K562 (cell line): ENCODE measurements at regions not wholly inside any gene's neighbourhood (a gene's known extent, or its start where the extent isn't known, plus 50 kb on each side); places are given as distances from the start of the nearest gene placed in this dataset.

Experiments
- ATAC-seq: fragments of 200-7000 bp; cut with Tn5 transposase; 3 replicates; pipeline ENCODE4 v1.9.1; 2020; ENCODE audit warnings: moderate library complexity
- BruUV-seq: library from RNA; stranded (reverse); fragments of 400-500 nt; replicated peaks from 2 replicates; lab custom pipeline; 2021; lab: Mats Ljungman, UMichigan
- CTCF ChIA-PET: fragments of 300-600 bp; formaldehyde crosslinking; extraction: SDS; loops from one replicate; lab custom pipeline; 2021; ENCODE audit warnings: low intra/inter-chr PET ratio; lab: Yijun Ruan, JAX
- POLR2A ChIA-PET: fragments of 300-600, 350-650 bp; sonication (Branson Sonifier 250); formaldehyde crosslinking; extraction: SDS; loops from one replicate; lab custom pipeline; 2021; ENCODE audit warnings: antibody characterized with exemption, inconsistent platforms; lab: Yijun Ruan, JAX
- DNase-seq, 4 experiments: peaks; one replicate each; pipeline versions ENCODE4 v3.0.0 to v3.0.0-alpha.2; 2011 to 2018; ENCODE audit warnings: low spot score in 3 of 4, mixed read lengths in 3 of 4; ENCODE audit errors: extremely low read depth in 1 of 4
- FAIRE-seq: peaks from 2 replicates; lab custom pipeline; 2011; peaks lifted over from hg19 to GRCh38; lab: Jason Lieb, UNC
- H2AFZ ChIP-seq: 2 replicates; pipeline ENCODE4 v1.6.0; 2011; ENCODE audit warnings: low read depth, low read length, control low read depth, inconsistent platforms
- H3K27ac ChIP-seq: fragments of 200-600 bp; 3 replicates; pipeline ENCODE4 v1.8.0; 2011; ENCODE audit warnings: low read depth, mild to moderate bottlenecking, control low read depth, inconsistent platforms, low read length, moderate library complexity, mixed read lengths; ENCODE audit errors: extremely low read depth
- H3K27me3 ChIP-seq, 2 experiments: fragments of 300-600 bp in 1 of 2; 2 replicates in 1 of 2; 3 replicates in 1 of 2; pipeline versions ENCODE4 v1.6.0 to v1.8.0; 2011; ENCODE audit warnings: inconsistent platforms in 2 of 2, low read length in 2 of 2, mild to moderate bottlenecking in 1 of 2, mixed read lengths in 1 of 2, moderate library complexity in 1 of 2; ENCODE audit not compliant: control insufficient read depth in 2 of 2, insufficient read depth in 2 of 2
- H3K36me3 ChIP-seq: fragments of 300-600 bp; 3 replicates; pipeline ENCODE4 v1.8.0; 2011; ENCODE audit warnings: mild to moderate bottlenecking, low read length, inconsistent platforms; ENCODE audit not compliant: control insufficient read depth, insufficient read depth
- H3K4me1 ChIP-seq, 2 experiments: fragments of 200-600 bp in 1 of 2; replicated peaks in 1 of 2; 2 replicates in 1 of 2; 3 replicates in 1 of 2; pipeline versions ENCODE4 v1.5.1 to v1.8.0; 2011; ENCODE audit warnings: inconsistent platforms in 2 of 2, low read length in 2 of 2, mild to moderate bottlenecking in 1 of 2, mixed read lengths in 1 of 2, moderate library complexity in 1 of 2; ENCODE audit not compliant: control insufficient read depth in 2 of 2, insufficient read depth in 2 of 2
- H3K4me2 ChIP-seq: 2 replicates; pipeline ENCODE4 v1.6.1; 2011; ENCODE audit warnings: low read length, control low read depth, inconsistent platforms, mixed read lengths; ENCODE audit not compliant: insufficient read depth
- H3K4me3 ChIP-seq: fragments of 200-600 bp; sonication (generic), shearing (Covaris generic); 2 replicates; pipeline ENCODE4 v1.5.1; 2016; ENCODE audit warnings: control low read depth, inconsistent platforms
- H3K79me2 ChIP-seq: fragments of 200-600 bp; 3 replicates; pipeline ENCODE4 v1.8.0; 2011; ENCODE audit warnings: low read length, inconsistent platforms; ENCODE audit not compliant: control insufficient read depth, insufficient read depth
- H3K9ac ChIP-seq, 2 experiments: 2 replicates each; pipeline versions ENCODE4 v1.6.0 to v1.6.1; 2011; ENCODE audit warnings: low read depth in 2 of 2, low read length in 2 of 2, control low read depth in 1 of 2, inconsistent platforms in 1 of 2, mild to moderate bottlenecking in 1 of 2, mixed read lengths in 1 of 2; ENCODE audit not compliant: insufficient read depth in 1 of 2
- H3K9me1 ChIP-seq: one replicate; pipeline ENCODE4 v1.6.0; 2011; ENCODE audit warnings: inconsistent platforms, mild to moderate bottlenecking, low read length, moderate library complexity; ENCODE audit not compliant: control insufficient read depth, insufficient read depth
- H3K9me3 ChIP-seq: replicated peaks from 2 replicates; pipeline ENCODE4 v1.5.1; 2011; ENCODE audit warnings: low read depth, low read length, inconsistent platforms; ENCODE audit not compliant: control insufficient read depth, insufficient read depth
- H4K20me1 ChIP-seq: replicated peaks from 2 replicates; pipeline ENCODE4 v1.6.1; 2011; ENCODE audit warnings: low read length, inconsistent platforms, mixed read lengths; ENCODE audit not compliant: control insufficient read depth, insufficient read depth
- GTF2A2 ChIP-seq: IDR thresholded peaks from 2 replicates; pipeline ENCODE4 v1.6.1; 2016; ENCODE audit warnings: mild to moderate bottlenecking, missing genetic modification characterization, missing compliant biosample characterization
- HNRNPLL ChIP-seq: fragments of 200-400 bp; formaldehyde crosslinking; IDR thresholded peaks from 2 replicates; pipeline ENCODE4 v1.6.1; 2017; ENCODE audit warnings: low read length, low read depth, mild to moderate bottlenecking; ENCODE audit not compliant: poor library complexity, severe bottlenecking
- MCM5 ChIP-seq: fragments of 450-650 bp; IDR thresholded peaks from 2 replicates; pipeline ENCODE4 v1.6.1; 2016; ENCODE audit warnings: low read depth
- PHTF2 ChIP-seq: fragments of 250-450 bp; sonication (Bioruptor Pico); IDR thresholded peaks from 2 replicates; pipeline ENCODE4 v1.5.0; 2021; ENCODE audit warnings: mild to moderate bottlenecking
- THAP12 ChIP-seq: fragments of 250-450 bp; sonication (Bioruptor Pico); IDR thresholded peaks from 2 replicates; pipeline ENCODE4 v1.9.0; 2021; ENCODE audit warnings: mild to moderate bottlenecking, inconsistent platforms
- ZNF311 ChIP-seq: fragments of 250-450 bp; sonication (Bioruptor Pico); IDR thresholded peaks from 2 replicates; pipeline ENCODE4 v1.4.0; 2020; ENCODE audit warnings: mild to moderate bottlenecking, moderate library complexity
- WGBS: fragments of 100-300 bp; shearing (Covaris generic); methylation state at CpG from one replicate; pipeline ENCODE4 v1.1.6; 2016; ENCODE audit warnings: low coverage, mixed read lengths; ENCODE audit not compliant: insufficient coverage; ENCODE audit errors: missing lambda C conversion rate; 5-methylcytosine and 5-hydroxymethylcytosine counted together
- in situ Hi-C: fragments of 300-500 bp; cut with MboI; formaldehyde crosslinking; loops from 4 replicates; pipeline ENCODE4 v1.15.0; 2018; ENCODE audit warnings: inconsistent platforms, mixed read lengths
- intact Hi-C: fragments of 100-400 bp; cut with micrococcal nuclease; formaldehyde crosslinking; loops from 2 replicates; pipeline ENCODE4 v1.14.2; 2022

GRCh38 chr6:90654806-90655205, 67.9 kb upstream of the MAP3K7 start (continued):
- TF ChIP-seq HNRNPLL (no peak), ZNF311 (CRISPR knock-in tag) (no peak), THAP12 (no peak), GTF2A2 (tag) (no peak)

- H3K27me3 ChIP-seq = peaks cover 5 to 11% of the 10 kb centered on the region in 2 experiments
Observed at GRCh38 chr6:90654166-90654565, 67.3 kb upstream of the MAP3K7 start.

More at GRCh38 chr6:90654166-90654565, 67.3 kb upstream of the MAP3K7 start:
- intact Hi-C loops = no loop called here
- H3K9me3 ChIP-seq = no peaks in the 10 kb centered on the region
- POLR2A ChIA-PET = no interaction called here
- H3K9ac ChIP-seq = no peak overlapping the region
- no peaks in the 10 kb centered on the region for H3K9me1 ChIP-seq
- ATAC-seq (no peak), DNase-seq (no peak)
- no peaks in the 10 kb centered on the region for H4K20me1 ChIP-seq
- no peaks in the 10 kb centered on the region for H3K79me2 ChIP-seq
- H2AFZ ChIP-seq = no peak overlapping the region
- no peak for TF ChIP-seq PHTF2 (CRISPR knock-in tag)
- TF ChIP-seq MCM5 = no peak
- TF ChIP-seq, all 486 proteins: peak for 0
- CTCF ChIA-PET = no interaction called here
- BruUV-seq = no TSS peak
- Histone ChIP-seq H3K36me3 (no peaks in the 10 kb centered on the region), H3K4me2 (no peak overlapping the region), H3K4me3 (no peak overlapping the region), H3K4me1 (no peaks in the 10 kb centered on the region), H3K27ac (no peak overlapping the region)
- in situ Hi-C loops = no loop called here
- WGBS = 1% methylated on average over 8 of the region's 8 CpGs
- FAIRE-seq = no peak
